Fibroblast of lung (primary cell): ENCODE measurements at regions not wholly inside any gene's neighbourhood (a gene's known extent, or its start where the extent isn't known, plus 50 kb on each side); places are given as distances from the start of the nearest gene placed in this dataset.

Experiments used
- EZH2 ChIP-seq: IDR thresholded peaks from 2 replicates; pipeline ENCODE4 v1.5.1; 2012; ENCODE audit warnings: low read length, control low read depth, mild to moderate bottlenecking; ENCODE audit errors: missing control alignments
- TF ChIP-seq, protein P1 (sequence below), 2 donors: IDR thresholded peaks in 1 of 2; conservative IDR thresholded peaks in 1 of 2; 1 replicate in 1 of 2; 2 replicates in 1 of 2; pipeline ENCODE4 v1.5.1; 2011 to 2012; ENCODE audit warnings: low read length in 2 of 2, control low read depth in 1 of 2, inconsistent platforms in 1 of 2, low read depth in 1 of 2, mild to moderate bottlenecking in 1 of 2

DNA sequence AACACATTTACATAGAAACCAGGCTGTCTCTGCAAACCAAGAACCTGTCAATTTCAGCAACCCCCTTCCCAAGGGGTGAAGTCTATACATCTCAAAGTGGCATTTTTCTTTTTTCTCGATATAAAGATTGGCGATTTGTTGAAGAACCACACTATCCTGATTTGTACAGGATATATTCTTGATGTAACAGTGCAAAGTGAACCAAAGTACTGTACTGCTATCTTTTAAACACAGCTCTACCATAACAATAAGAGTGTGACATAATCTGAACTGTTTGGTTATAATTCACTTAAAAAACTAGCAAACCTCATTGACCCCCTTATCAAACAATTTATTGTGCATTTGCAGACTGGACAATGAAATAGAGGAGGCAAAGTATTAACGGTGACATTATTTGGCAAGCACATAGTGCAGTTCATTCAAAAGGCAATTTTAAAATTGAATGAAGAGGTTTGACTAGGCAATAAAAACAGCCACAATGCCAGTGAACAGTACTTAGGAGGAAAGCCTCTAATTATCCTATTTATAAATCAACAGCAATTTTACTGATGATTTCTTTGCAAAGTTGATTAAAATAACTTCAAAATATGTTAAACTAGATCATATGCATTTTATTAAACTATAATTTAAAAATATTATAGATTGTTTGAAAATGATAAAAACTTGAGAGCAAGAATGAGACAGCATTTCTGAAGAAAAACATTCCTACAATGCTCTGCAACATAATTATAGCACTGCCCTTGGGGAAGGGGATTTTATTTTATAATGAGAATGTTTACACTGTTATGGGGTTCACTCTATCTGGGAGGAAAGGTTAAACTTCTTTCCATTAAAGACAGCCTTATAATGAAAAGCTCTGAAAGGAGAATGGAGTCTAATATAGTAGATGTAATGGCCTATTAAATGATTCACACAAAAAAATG, 440.9 kb downstream of the ZEB2 start:
- TF ChIP-seq, protein P1, sequence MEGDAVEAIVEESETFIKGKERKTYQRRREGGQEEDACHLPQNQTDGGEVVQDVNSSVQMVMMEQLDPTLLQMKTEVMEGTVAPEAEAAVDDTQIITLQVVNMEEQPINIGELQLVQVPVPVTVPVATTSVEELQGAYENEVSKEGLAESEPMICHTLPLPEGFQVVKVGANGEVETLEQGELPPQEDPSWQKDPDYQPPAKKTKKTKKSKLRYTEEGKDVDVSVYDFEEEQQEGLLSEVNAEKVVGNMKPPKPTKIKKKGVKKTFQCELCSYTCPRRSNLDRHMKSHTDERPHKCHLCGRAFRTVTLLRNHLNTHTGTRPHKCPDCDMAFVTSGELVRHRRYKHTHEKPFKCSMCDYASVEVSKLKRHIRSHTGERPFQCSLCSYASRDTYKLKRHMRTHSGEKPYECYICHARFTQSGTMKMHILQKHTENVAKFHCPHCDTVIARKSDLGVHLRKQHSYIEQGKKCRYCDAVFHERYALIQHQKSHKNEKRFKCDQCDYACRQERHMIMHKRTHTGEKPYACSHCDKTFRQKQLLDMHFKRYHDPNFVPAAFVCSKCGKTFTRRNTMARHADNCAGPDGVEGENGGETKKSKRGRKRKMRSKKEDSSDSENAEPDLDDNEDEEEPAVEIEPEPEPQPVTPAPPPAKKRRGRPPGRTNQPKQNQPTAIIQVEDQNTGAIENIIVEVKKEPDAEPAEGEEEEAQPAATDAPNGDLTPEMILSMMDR (conservative IDR thresholded peaks at IDR 0.05 in 1 of 2, IDR thresholded peaks at IDR 0.05 in 1 of 2; ENCODE audit: low read depth in 1 of 2, low read length in 2 of 2) = no peak
- no peak for TF ChIP-seq EZH2
